ENCODE measurements at regions not wholly inside any gene's neighbourhood (a gene's known extent, or its start where the extent isn't known, plus 50 kb on each side); places are given as distances from the start of the nearest gene placed in this dataset.

GRCh38 chr16:51939378-51939871 lies 607.5 kb downstream of the TOX3 start:
- no peak for TF ChIP-seq CTCF (conservative IDR thresholded peaks at IDR 0.05; ENCODE audit: control insufficient read depth, insufficient read depth, low read depth, low read length)
- DNase-seq (ENCODE audit: low read depth), result no peak
- H3K4me3 ChIP-seq (ENCODE audit: control insufficient read depth, low read depth, low read length), result no peak overlapping the region

- H3K4me3 ChIP-seq (ENCODE audit: control insufficient read depth, low read depth, low read length), result no peak overlapping the region
- no peak for DNase-seq (ENCODE audit: low read depth)
- no peak for TF ChIP-seq CTCF (conservative IDR thresholded peaks at IDR 0.05; ENCODE audit: control insufficient read depth, insufficient read depth, low read depth, low read length)
These were observed 608.1 kb downstream of the TOX3 start for GRCh38 chr16:51938861-51939260.

- TF ChIP-seq CTCF (conservative IDR thresholded peaks at IDR 0.05; ENCODE audit: control insufficient read depth, insufficient read depth, low read depth, low read length), result no peak
- no peak for DNase-seq (ENCODE audit: low read depth)
These were observed 609.2 kb downstream of the TOX3 start for GRCh38 chr16:51937771-51938170.

GRCh38 chr16:51936846-51937245 lies 610.1 kb downstream of the TOX3 start:
- no peak for DNase-seq (ENCODE audit: low read depth)
- no peak for TF ChIP-seq CTCF (conservative IDR thresholded peaks at IDR 0.05; ENCODE audit: control insufficient read depth, insufficient read depth, low read depth, low read length)
- no peak overlapping the region for H3K4me3 ChIP-seq (ENCODE audit: control insufficient read depth, low read depth, low read length)

More at GRCh38 chr16:51937771-51938170, 609.2 kb downstream of the TOX3 start:
- no peak overlapping the region for H3K4me3 ChIP-seq (ENCODE audit: control insufficient read depth, low read depth, low read length)

- H3K4me3 ChIP-seq (ENCODE audit: control insufficient read depth, low read depth, low read length), result no peak overlapping the region
- TF ChIP-seq CTCF (conservative IDR thresholded peaks at IDR 0.05; ENCODE audit: control insufficient read depth, insufficient read depth, low read depth, low read length), result no peak
- DNase-seq (ENCODE audit: low read depth), result no peak
These were observed 614.6 kb downstream of the TOX3 start for GRCh38 chr16:51932317-51932716.

GRCh38 chr16:51931653-51932052 lies 615.3 kb downstream of the TOX3 start:
- no peak for TF ChIP-seq CTCF (conservative IDR thresholded peaks at IDR 0.05; ENCODE audit: control insufficient read depth, insufficient read depth, low read depth, low read length)
- DNase-seq (ENCODE audit: low read depth), result no peak
- H3K4me3 ChIP-seq (ENCODE audit: control insufficient read depth, low read depth, low read length), result no peak overlapping the region

GRCh38 chr16:51924744-51925143 lies 622.2 kb downstream of the TOX3 start:
- TF ChIP-seq CTCF (conservative IDR thresholded peaks at IDR 0.05; ENCODE audit: control insufficient read depth, insufficient read depth, low read depth, low read length), result no peak
- H3K4me3 ChIP-seq (ENCODE audit: control insufficient read depth, low read depth, low read length), result no peak overlapping the region
- no peak for DNase-seq (ENCODE audit: low read depth)
